HFF-Myc (cell line): ENCODE measurements at regions not wholly inside any gene's neighbourhood (a gene's known extent, or its start where the extent isn't known, plus 50 kb on each side); places are given as distances from the start of the nearest gene placed in this dataset.

Experiments used
- DNase-seq: peaks from one replicate; pipeline ENCODE4 v3.0.0-alpha.2; 2011; ENCODE audit warnings: low read depth; ENCODE audit errors: extremely low read depth
- H3K4me3 ChIP-seq: replicated peaks from 2 replicates; pipeline ENCODE4 v1.5.1; 2011; ENCODE audit warnings: low read depth, mild to moderate bottlenecking, control low read depth, low read length
- TF ChIP-seq, protein P1 (sequence below): IDR thresholded peaks from 2 replicates; pipeline ENCODE4 v1.5.1; 2012; ENCODE audit warnings: mild to moderate bottlenecking, low read depth, low read length, control low read depth; ENCODE audit errors: missing control alignments

DNA sequence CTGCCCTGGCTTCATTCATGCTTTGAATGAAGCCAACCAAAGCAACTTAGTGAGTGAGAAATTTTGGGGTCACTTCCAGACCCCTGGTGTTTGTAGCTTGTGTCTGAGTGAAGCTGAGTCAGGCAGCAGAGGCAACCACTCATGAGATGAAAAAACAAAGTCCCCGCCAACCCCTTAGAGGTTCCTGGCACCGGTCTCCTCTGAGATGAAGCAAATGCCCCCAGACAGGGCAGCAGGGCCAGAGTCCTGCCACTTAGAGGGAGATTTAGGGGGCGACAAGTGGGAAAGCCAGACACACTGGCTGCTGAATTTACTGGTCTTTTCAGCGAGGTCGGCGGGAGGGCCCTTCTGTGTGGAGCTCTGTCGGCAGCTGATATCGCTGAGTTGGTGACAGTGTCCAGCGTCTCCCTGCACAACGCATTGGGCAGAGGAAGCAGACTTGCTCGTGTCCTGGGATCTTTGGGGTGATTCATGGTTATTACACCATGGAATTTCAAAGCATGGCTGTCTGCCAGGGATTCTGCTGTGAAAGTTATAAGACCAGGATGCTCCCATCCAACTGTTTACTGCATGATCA is 482.6 kb downstream of the MIAT start:
- peak; percentile 61 for DNase-seq
- no peak overlapping the region for H3K4me3 ChIP-seq
- TF ChIP-seq, protein P1, sequence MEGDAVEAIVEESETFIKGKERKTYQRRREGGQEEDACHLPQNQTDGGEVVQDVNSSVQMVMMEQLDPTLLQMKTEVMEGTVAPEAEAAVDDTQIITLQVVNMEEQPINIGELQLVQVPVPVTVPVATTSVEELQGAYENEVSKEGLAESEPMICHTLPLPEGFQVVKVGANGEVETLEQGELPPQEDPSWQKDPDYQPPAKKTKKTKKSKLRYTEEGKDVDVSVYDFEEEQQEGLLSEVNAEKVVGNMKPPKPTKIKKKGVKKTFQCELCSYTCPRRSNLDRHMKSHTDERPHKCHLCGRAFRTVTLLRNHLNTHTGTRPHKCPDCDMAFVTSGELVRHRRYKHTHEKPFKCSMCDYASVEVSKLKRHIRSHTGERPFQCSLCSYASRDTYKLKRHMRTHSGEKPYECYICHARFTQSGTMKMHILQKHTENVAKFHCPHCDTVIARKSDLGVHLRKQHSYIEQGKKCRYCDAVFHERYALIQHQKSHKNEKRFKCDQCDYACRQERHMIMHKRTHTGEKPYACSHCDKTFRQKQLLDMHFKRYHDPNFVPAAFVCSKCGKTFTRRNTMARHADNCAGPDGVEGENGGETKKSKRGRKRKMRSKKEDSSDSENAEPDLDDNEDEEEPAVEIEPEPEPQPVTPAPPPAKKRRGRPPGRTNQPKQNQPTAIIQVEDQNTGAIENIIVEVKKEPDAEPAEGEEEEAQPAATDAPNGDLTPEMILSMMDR, result no peak

DNA sequence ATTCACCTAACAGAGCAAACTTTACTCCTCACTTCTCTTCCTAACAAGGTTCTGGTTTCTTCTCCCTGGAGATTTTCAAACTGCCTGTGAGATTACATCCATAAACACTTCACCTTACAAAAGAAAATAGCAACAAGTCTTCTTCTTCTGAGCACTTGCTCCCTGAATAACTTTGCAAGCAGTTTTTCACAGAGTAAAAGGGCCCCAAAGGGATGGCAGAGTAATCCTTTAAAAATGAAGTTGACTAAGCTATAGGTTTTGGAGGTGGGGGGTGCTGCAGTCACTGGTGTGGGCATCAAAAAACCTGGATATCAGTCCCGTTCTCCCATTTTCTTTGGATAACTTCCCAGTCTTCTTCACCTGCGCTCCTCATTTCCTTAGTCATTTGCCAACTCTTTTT is 484.9 kb downstream of the MIAT start:
- TF ChIP-seq, protein P1, result no peak
- no peak overlapping the region for H3K4me3 ChIP-seq
- no peak for DNase-seq

GRCh38 chr22:27144321-27144720 is 486.9 kb downstream of the MIAT start:
- no peak overlapping the region for H3K4me3 ChIP-seq
- TF ChIP-seq, protein P1, result no peak

DNA sequence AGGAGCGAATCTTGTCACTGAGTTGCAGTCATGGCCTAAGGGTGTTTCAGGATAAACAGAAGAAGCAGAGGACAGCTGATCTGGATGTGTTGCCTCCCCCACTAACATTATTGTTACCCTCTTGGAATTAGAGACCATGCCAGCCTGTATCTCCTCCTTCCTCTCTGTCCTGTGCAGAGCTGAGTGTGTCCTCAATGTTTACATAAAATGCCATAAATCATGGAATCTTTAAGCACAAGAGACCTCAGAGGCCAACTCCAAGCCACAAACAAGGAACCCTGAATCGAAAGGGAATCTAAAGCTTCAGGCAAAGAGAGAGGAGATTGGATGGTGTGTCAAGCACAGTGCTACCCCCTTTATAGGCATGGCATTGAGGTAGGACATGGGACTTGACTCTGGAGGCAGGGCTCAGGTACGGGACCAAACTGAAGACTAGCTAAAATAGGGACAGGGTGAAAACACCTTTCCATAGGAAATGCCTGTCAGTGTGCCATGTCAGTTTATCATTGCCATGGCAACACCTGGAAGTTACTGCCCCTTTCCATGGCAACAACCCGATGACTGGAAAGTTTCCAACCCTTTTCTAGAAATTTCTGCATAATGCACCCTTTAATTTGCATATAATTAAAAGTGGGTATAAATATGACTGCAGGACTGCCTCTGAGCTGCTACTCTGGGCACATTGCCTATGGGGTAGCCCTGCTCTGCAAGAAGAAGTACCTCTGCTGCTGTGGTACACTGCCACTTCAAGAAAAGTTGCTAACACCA is 489.7 kb downstream of the MIAT start:
- DNase-seq, result no peak
- no peak overlapping the region for H3K4me3 ChIP-seq
- TF ChIP-seq, protein P1, result no peak

More at GRCh38 chr22:27144321-27144720, 486.9 kb downstream of the MIAT start:
- DNase-seq, result no peak

GRCh38 chr22:27148055-27148454 is 490.7 kb downstream of the MIAT start:
- no peak overlapping the region for H3K4me3 ChIP-seq
- DNase-seq, result no peak
- TF ChIP-seq, protein P1, result no peak

GRCh38 chr22:27148886-27149470 is 491.6 kb downstream of the MIAT start:
- H3K4me3 ChIP-seq, result no peak overlapping the region
- DNase-seq, result no peak
- TF ChIP-seq, protein P1, result no peak
